GM06990 (cell line): ENCODE measurements at regions not wholly inside any gene's neighbourhood (a gene's known extent, or its start where the extent isn't known, plus 50 kb on each side); places are given as distances from the start of the nearest gene placed in this dataset.

Experiments
- DNase-seq: peaks from one replicate; pipeline ENCODE4 v3.0.0-alpha.2; 2011; ENCODE audit not compliant: insufficient read length; ENCODE audit errors: extremely low read depth
- H3K27me3 ChIP-seq: replicated peaks from 2 replicates; pipeline ENCODE4 v1.6.0; 2011; ENCODE audit warnings: low read length; ENCODE audit not compliant: control insufficient read depth, insufficient read depth
- H3K36me3 ChIP-seq: 2 replicates; pipeline ENCODE4 v1.5.1; 2011; ENCODE audit warnings: low read length; ENCODE audit not compliant: control insufficient read depth, insufficient read depth
- H3K4me3 ChIP-seq: replicated peaks from 2 replicates; pipeline ENCODE4 v1.5.1; 2011; ENCODE audit warnings: low read depth, mild to moderate bottlenecking, control low read depth, low read length
- TF ChIP-seq, protein P1 (sequence below): IDR thresholded peaks from 2 replicates; pipeline ENCODE4 v1.5.1; 2011; ENCODE audit warnings: low read length, control low read depth, mild to moderate bottlenecking, inconsistent platforms; ENCODE audit not compliant: insufficient read depth, poor library complexity, severe bottlenecking

DNA sequence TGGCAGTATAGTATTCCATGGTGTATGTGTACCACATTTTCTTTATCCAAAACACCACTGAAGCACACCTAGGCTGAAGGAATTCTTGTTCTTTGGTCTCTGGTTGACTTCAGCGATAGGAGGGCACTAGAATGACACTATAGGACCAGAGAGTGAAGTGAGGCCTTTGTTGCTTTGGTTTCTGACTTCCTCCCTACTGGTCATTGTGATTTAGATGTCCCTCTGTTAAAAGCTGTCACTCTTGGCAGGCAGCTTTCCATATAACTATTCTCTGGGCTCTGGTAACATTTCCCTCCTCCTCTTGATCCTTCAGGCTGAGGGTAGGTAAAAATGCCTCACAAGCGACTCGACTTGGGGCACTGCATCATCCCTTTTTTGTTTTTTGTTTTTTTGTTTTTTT, 236.3 kb downstream of the MAFB start:
- no peak for DNase-seq
- Histone ChIP-seq H3K4me3 (no peak overlapping the region), H3K36me3 (no peaks in the 10 kb centered on the region), H3K27me3 (peaks cover 2% of the 10 kb centered on the region; the same call in 1 of the 2 replicates)
- TF ChIP-seq, protein P1, sequence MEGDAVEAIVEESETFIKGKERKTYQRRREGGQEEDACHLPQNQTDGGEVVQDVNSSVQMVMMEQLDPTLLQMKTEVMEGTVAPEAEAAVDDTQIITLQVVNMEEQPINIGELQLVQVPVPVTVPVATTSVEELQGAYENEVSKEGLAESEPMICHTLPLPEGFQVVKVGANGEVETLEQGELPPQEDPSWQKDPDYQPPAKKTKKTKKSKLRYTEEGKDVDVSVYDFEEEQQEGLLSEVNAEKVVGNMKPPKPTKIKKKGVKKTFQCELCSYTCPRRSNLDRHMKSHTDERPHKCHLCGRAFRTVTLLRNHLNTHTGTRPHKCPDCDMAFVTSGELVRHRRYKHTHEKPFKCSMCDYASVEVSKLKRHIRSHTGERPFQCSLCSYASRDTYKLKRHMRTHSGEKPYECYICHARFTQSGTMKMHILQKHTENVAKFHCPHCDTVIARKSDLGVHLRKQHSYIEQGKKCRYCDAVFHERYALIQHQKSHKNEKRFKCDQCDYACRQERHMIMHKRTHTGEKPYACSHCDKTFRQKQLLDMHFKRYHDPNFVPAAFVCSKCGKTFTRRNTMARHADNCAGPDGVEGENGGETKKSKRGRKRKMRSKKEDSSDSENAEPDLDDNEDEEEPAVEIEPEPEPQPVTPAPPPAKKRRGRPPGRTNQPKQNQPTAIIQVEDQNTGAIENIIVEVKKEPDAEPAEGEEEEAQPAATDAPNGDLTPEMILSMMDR: no peak

DNA sequence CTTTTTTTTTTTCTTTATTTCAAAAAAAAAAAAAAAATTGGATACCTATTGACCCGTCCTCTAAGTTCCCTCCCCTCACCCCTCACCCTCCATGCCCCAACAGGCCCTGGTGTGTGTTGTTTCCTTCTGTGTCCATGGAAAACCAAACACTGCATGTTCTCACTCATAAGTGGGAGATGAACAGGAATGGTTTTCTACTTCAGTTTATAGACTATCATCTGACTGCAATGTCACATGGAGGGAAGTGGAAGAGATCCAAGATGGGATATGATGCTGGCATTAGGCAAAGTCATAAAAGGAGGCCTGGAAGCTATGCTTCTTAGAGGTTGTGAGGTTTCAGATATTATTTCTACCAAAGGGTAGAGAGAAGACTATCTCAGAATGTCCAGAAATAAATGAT, 237.5 kb downstream of the MAFB start:
- H3K4me3 ChIP-seq: no peak overlapping the region
- TF ChIP-seq, protein P1: no peak
- peaks cover 2% of the 10 kb centered on the region; the same call in 1 of the 2 replicates for H3K27me3 ChIP-seq
- no peaks in the 10 kb centered on the region for H3K36me3 ChIP-seq
- DNase-seq: no peak

DNA sequence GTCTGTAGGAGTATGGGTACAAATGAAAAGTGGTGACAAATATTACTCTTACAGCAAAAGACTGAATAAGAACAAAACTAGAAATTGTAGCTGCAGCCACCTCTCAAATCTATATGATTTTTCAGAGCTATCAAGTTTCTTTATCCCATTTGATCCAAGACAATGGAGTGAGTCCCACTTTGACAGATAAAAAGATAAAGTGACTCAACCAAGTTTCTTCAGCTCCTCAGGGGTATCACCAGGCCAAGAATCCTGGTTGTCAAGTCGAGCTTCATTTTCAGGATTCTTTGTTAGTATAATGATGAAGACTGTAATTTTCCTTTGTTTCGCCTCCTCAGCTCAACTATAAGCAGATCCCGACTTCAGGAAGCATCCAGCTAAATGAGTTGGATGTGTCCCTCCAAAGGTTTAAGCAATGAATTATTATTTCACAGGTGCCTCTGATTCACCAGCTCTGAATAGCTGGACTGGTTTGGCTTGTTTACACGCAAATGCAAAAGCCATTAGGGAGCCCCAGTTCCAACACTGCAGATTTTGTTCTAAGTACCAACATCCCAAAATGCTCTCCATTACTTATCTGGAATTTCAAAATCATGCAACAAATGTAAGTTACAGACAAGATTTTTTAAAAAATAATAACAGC, 238.9 kb downstream of the MAFB start:
- no peaks in the 10 kb centered on the region for H3K36me3 ChIP-seq
- TF ChIP-seq, protein P1: no peak
- DNase-seq: no peak
- H3K4me3 ChIP-seq: no peak overlapping the region
- H3K27me3 ChIP-seq: peaks cover 1% of the 10 kb centered on the region; the same call in 1 of the 2 replicates

DNA sequence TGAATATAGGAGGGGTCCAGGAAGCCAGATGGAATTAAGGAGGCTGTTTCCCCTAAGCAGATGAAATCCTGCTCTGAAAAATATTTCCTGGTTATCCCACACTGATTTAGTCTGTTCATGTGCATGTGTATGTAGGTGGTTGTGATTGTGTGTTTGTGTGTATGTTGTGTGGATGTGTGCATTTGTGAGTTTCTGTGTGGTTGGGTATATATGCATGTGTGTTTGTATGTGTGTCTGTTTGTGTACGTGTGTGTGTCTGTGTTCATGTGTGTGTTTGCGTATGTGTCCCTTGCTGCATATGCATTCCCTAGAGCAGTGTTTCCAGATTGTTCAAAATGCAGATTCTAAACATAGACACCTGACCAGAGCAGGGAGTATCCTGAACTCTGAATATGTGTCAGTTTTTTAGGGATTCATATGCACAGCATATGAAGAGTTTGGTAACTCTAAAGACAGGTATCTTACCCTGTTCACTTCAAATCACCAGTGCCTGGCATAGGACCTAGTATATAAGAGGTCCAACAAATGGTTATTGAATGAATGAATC, 239.8 kb downstream of the MAFB start:
- no peaks in the 10 kb centered on the region for H3K36me3 ChIP-seq
- TF ChIP-seq, protein P1: no peak
- no peak for DNase-seq
- H3K4me3 ChIP-seq: no peak overlapping the region
- no peaks in the 10 kb centered on the region for H3K27me3 ChIP-seq

DNA sequence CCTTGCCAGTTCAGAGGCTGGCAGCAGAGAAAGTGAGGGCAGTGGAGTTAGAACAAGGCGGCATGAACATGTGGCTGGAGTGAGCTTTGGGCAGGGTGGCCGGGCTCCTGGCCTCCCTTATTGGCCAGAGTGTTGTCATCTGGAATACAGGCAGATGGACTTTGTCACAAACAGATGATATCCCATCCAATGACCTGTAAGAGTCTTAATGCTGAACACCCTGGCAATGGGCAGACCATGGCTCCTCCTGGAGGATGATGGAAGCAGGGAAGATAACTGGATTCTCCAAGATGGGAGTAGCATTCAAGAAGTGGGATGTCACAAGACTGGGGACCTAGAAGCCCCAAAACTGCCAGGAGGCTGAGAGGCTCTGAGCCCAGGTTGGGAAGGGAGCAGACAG, 242.1 kb downstream of the MAFB start:
- H3K4me3 ChIP-seq: no peak overlapping the region
- H3K36me3 ChIP-seq: no peaks in the 10 kb centered on the region
- H3K27me3 ChIP-seq: no peaks in the 10 kb centered on the region; the same call in 1 of the 2 replicates
- DNase-seq: no peak
- TF ChIP-seq, protein P1: no peak

DNA sequence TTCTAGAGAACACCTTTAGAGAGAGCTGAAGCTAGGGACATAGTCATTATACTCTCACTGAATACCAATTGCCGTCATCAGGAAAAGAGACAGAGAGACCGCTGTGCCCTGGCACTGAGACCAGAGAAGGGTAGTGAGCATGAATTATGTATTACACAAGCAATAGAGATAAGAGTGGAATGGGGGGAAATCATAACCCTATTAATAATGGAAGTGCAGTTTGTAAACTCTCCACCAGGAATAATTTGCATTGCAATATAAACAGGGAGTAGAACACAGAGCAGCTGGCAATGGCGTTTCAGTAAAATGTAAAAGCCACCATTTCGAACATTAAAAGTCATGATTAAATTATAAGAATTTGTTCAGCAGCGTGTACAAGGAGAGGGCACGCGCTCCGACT, 244.5 kb downstream of the MAFB start:
- TF ChIP-seq, protein P1: no peak
- H3K4me3 ChIP-seq: no peak overlapping the region
- no peaks in the 10 kb centered on the region for H3K36me3 ChIP-seq
- no peaks in the 10 kb centered on the region; the same call in 1 of the 2 replicates for H3K27me3 ChIP-seq
- no peak for DNase-seq
